SK-N-SH (cell line): ENCODE measurements at regions not wholly inside any gene's neighbourhood (a gene's known extent, or its start where the extent isn't known, plus 50 kb on each side); places are given as distances from the start of the nearest gene placed in this dataset.
A peak's percentile ranks its signal among the peaks of the same experiment; 100 is the strongest.

Experiments used
- CTCF ChIA-PET: fragments of 300-600, 350-600 bp; formaldehyde crosslinking; extraction: SDS; loops from one replicate; lab custom pipeline; 2021; lab: Yijun Ruan, JAX
- POLR2A ChIA-PET: fragments of 350-600 bp; sonication (Branson Sonifier 250); formaldehyde crosslinking; extraction: SDS; loops from one replicate; lab custom pipeline; 2020; ENCODE audit warnings: antibody characterized with exemption, inconsistent platforms; lab: Yijun Ruan, JAX
- DNase-seq: peaks from one replicate; pipeline ENCODE4 v3.0.0; 2012
- H2AFZ ChIP-seq: fragments of 200-600 bp; sonication (generic); 2 replicates; pipeline ENCODE4 v1.8.1; 2016; ENCODE audit warnings: antibody characterized with exemption, mild to moderate bottlenecking, low read depth
- H3F3A ChIP-seq: fragments of 200-600 bp; sonication (generic); replicated peaks from 2 replicates; pipeline ENCODE3; 2016; ENCODE audit warnings: antibody characterized with exemption, mild to moderate bottlenecking; ENCODE audit not compliant: insufficient read depth
- H3K27ac ChIP-seq, 2 experiments: fragments of 200-500 bp in 1 of 2; fragments of 200-600 bp in 1 of 2; sonication (Bioruptor generic) in 1 of 2; sonication (generic), shearing (Covaris generic) in 1 of 2; 2 replicates each; pipeline versions ENCODE4 v1.5.1 to v1.6.1; 2014 to 2016; ENCODE audit warnings: low read depth in 2 of 2, inconsistent platforms in 1 of 2, low read length in 1 of 2, mild to moderate bottlenecking in 1 of 2, mixed read lengths in 1 of 2
- H3K27me3 ChIP-seq: fragments of 200-600 bp; sonication (generic), shearing (Covaris generic); 2 replicates; pipeline ENCODE4 v1.6.1; 2016; ENCODE audit warnings: mixed run types; ENCODE audit not compliant: insufficient read depth
- H3K36me3 ChIP-seq, 2 experiments: fragments of 200-500 bp in 1 of 2; fragments of 200-600 bp in 1 of 2; sonication (Bioruptor generic) in 1 of 2; sonication (generic) in 1 of 2; replicated peaks in 1 of 2; 2 replicates each; pipeline versions ENCODE3 to v1.5.1; 2014 to 2016; ENCODE audit warnings: low read length in 1 of 2, mild to moderate bottlenecking in 1 of 2; ENCODE audit not compliant: insufficient read depth in 2 of 2, control insufficient read depth in 1 of 2
- H3K4me1 ChIP-seq, 2 experiments: fragments of 200-500 bp in 1 of 2; fragments of 200-600 bp in 1 of 2; sonication (Bioruptor generic) in 1 of 2; sonication (generic), shearing (Covaris generic) in 1 of 2; 2 replicates each; pipeline versions ENCODE4 v1.5.1 to v1.6.1; 2014 to 2016; ENCODE audit warnings: low read depth in 1 of 2, low read length in 1 of 2, mixed run types in 1 of 2; ENCODE audit not compliant: insufficient read depth in 2 of 2, control insufficient read depth in 1 of 2
- H3K4me2 ChIP-seq: fragments of 200-600 bp; sonication (generic), shearing (Covaris generic); 2 replicates; pipeline ENCODE4 v1.6.1; 2017; ENCODE audit warnings: mixed run types
- H3K4me3 ChIP-seq, 2 experiments: fragments of 200-500 bp in 1 of 2; fragments of 200-600 bp in 1 of 2; sonication (Bioruptor generic) in 1 of 2; sonication (generic), shearing (Covaris generic) in 1 of 2; 2 replicates each; pipeline versions ENCODE4 v1.5.1 to v1.8.1; 2014 to 2016; ENCODE audit warnings: low read depth in 2 of 2, inconsistent platforms in 1 of 2, low read length in 1 of 2, mild to moderate bottlenecking in 1 of 2, mixed read lengths in 1 of 2, moderate library complexity in 1 of 2
- H3K79me2 ChIP-seq: fragments of 200-600 bp; sonication (generic); 2 replicates; pipeline ENCODE4 v1.8.1; 2017; ENCODE audit warnings: mild to moderate bottlenecking; ENCODE audit not compliant: insufficient read depth
- H3K9ac ChIP-seq: fragments of 200-600 bp; sonication (generic); 2 replicates; pipeline ENCODE4 v1.6.1; 2017; ENCODE audit warnings: mixed run types
- H3K9me2 ChIP-seq: fragments of 200-600 bp; sonication (generic); 2 replicates; pipeline ENCODE4 v1.6.1; 2017; ENCODE audit warnings: mixed run types
- H3K9me3 ChIP-seq: fragments of 200-600 bp; sonication (generic); 2 replicates; pipeline ENCODE4 v1.6.1; 2017; ENCODE audit warnings: mixed run types, mild to moderate bottlenecking, moderate library complexity
- H4K20me1 ChIP-seq: fragments of 200-600 bp; sonication (generic); 2 replicates; pipeline ENCODE4 v1.6.1; 2017; ENCODE audit warnings: mild to moderate bottlenecking, mixed run types; ENCODE audit not compliant: insufficient read depth
- CHD2 ChIP-seq: fragments of 150-350 bp; IDR thresholded peaks from 2 replicates; pipeline ENCODE4 v1.6.1; 2018; ENCODE audit warnings: low read length; ENCODE audit not compliant: partially characterized antibody
- ELF1 ChIP-seq: IDR thresholded peaks from 2 replicates; pipeline ENCODE4 v1.4.0; 2012
- EP300 ChIP-seq, 2 experiments: IDR thresholded peaks; 2 replicates each; pipeline versions ENCODE4 v1.4.0 to v1.6.1; 2012; ENCODE audit warnings: borderline replicate concordance in 1 of 2, low read depth in 1 of 2, low read length in 1 of 2
- FOXM1 ChIP-seq: IDR thresholded peaks from 2 replicates; pipeline ENCODE4 v1.4.0; 2012; ENCODE audit warnings: low read depth, mild to moderate bottlenecking
- GATA2 ChIP-seq: sonication (generic); formaldehyde crosslinking; IDR thresholded peaks from 2 replicates; pipeline ENCODE4 v1.5.0; 2020; ENCODE audit warnings: mild to moderate bottlenecking, missing genetic modification reagents
- NRF1 ChIP-seq: IDR thresholded peaks from 2 replicates; pipeline ENCODE4 v1.6.1; 2012; ENCODE audit warnings: low read depth, mild to moderate bottlenecking, low read length
- RAD21 ChIP-seq: IDR thresholded peaks from 2 replicates; pipeline ENCODE4 v1.6.1; 2012; ENCODE audit warnings: mild to moderate bottlenecking, low read length
- RCOR1 ChIP-seq: fragments of 150-350 bp; IDR thresholded peaks from 2 replicates; pipeline ENCODE4 v1.6.1; 2017; ENCODE audit warnings: antibody characterized with exemption, low read length
- RFX5 ChIP-seq: IDR thresholded peaks from 2 replicates; pipeline ENCODE4 v1.6.1; 2012; ENCODE audit warnings: mild to moderate bottlenecking, improper control_type of control experiment, low read length
- SMC3 ChIP-seq: IDR thresholded peaks from 2 replicates; pipeline ENCODE4 v1.6.1; 2012; ENCODE audit warnings: low read depth, low read length, improper control_type of control experiment
- TAF1 ChIP-seq: IDR thresholded peaks from 2 replicates; pipeline ENCODE4 v1.6.1; 2012; ENCODE audit warnings: low read depth, mild to moderate bottlenecking, low read length, moderate library complexity, borderline replicate concordance
- ZBTB33 ChIP-seq: IDR thresholded peaks from 2 replicates; pipeline ENCODE4 v1.4.0; 2012; ENCODE audit warnings: low read depth, borderline replicate concordance
- WGBS: methylation state at CpG from one replicate; pipeline ENCODE4 v1.1.6; 2017; ENCODE audit warnings: low lambda C conversion rate; 5-methylcytosine and 5-hydroxymethylcytosine counted together
- TF ChIP-seq, protein P1 (sequence below): fragments of 150-350 bp; IDR thresholded peaks from 2 replicates; pipeline ENCODE4 v1.6.1; 2016; ENCODE audit warnings: mild to moderate bottlenecking, low read depth, low read length
- TF ChIP-seq, protein P2 (sequence below): fragments of 200-600 bp; sonication (generic); IDR thresholded peaks from 2 replicates; pipeline ENCODE4 v1.6.1; 2017; ENCODE audit warnings: antibody characterized with exemption, mild to moderate bottlenecking, moderate library complexity

DNA sequence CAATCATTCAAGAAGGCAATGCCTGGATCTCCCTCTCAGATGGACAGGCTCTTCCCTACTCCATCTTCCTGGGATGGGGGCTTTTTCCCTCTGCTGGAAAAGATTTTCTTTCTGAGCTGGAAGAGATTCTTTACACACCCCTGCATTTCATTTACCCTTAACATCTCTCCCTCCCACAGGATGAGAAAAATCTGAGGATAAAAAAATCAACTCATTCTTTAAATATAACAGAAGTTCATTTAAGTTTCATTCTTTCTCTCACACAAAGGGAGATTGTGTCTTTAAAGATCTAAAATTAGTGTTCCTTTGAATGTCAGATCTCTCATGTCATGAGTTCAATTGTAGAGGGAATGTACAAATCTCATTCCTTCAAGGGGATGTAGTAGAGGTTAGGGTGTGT, 109.0 kb downstream of the ZNF518B start:
- no peaks in the 10 kb centered on the region for H3K79me2 ChIP-seq
- H3K4me3 ChIP-seq: no peak overlapping the region
- H3K27me3 ChIP-seq: no peaks in the 10 kb centered on the region
- CTCF ChIA-PET: no interaction called here
- H3K36me3 ChIP-seq: no peaks in the 10 kb centered on the region
- peak overlapping the region in 1 of 2 experiments; percentile 42; a peak in 1 of 4 replicates for H3K27ac ChIP-seq
- H4K20me1 ChIP-seq: no peaks in the 10 kb centered on the region
- TF ChIP-seq SMC3: no peak
- no peak for TF ChIP-seq NRF1
- no peak for TF ChIP-seq RAD21
- no peak for TF ChIP-seq RCOR1
- TF ChIP-seq FOXM1: no peak
- DNase-seq: no peak
- no peaks in the 10 kb centered on the region for H3K9me3 ChIP-seq
- no peaks in the 10 kb centered on the region for H3F3A ChIP-seq
- H3K9ac ChIP-seq: no peak overlapping the region
- no peaks in the 10 kb centered on the region for H3K4me1 ChIP-seq
- POLR2A ChIA-PET: no interaction called here
- no peaks in the 10 kb centered on the region for H3K9me2 ChIP-seq
- H2AFZ ChIP-seq: no peak overlapping the region
- H3K4me2 ChIP-seq: no peak overlapping the region

- DNase-seq: no peak
- no peaks in the 10 kb centered on the region for H3K27me3 ChIP-seq
- no peaks in the 10 kb centered on the region for H3K9me2 ChIP-seq
- WGBS: 0% methylated on average over 1 of the region's 1 CpG
- peak overlapping the region in 1 of 2 experiments; percentile 42; a peak in 1 of 4 replicates for H3K27ac ChIP-seq
- H2AFZ ChIP-seq: no peak overlapping the region
- H3K4me2 ChIP-seq: no peak overlapping the region
- TF ChIP-seq GATA2 (CRISPR knock-in tag): no peak
- no peaks in the 10 kb centered on the region for H4K20me1 ChIP-seq
- no peak overlapping the region for H3K9ac ChIP-seq
- ChIA-PET POLR2A (no interaction called here), CTCF (no interaction called here)
- H3K36me3 ChIP-seq: no peaks in the 10 kb centered on the region
- H3F3A ChIP-seq: no peaks in the 10 kb centered on the region
- H3K79me2 ChIP-seq: no peaks in the 10 kb centered on the region
- no peaks in the 10 kb centered on the region for H3K9me3 ChIP-seq
- H3K4me3 ChIP-seq: no peak overlapping the region
- H3K4me1 ChIP-seq: no peaks in the 10 kb centered on the region
Measured at GRCh38 chr4:10347815-10348214, 109.4 kb downstream of the ZNF518B start.

DNA sequence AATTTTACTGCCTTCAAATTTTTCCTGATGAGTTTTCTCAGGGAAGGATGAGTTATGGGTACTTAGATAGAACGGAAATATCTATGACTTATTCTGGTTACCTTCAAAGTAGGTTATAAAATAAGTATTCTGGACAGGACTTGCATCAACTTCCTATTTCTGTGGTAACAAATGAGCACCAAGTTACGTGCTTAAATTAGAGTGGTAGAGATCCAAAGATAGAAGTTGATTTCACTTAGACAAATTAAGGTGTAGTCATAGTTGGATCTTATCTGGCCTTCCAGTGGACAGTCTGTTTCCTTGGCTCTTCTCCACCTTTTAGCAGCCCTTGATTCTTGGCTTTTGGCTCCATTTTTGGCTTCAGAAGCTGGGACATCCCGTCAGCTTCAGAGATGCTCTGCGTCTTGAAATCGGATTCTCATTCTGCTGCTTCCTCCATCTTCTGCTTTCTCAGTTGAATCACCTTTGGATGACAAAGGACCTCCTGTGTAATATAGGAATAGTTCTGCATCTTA, 109.9 kb downstream of the ZNF518B start:
- DNase-seq: no peak
- Histone ChIP-seq H3K4me1 (no peaks in the 10 kb centered on the region), H3K79me2 (no peaks in the 10 kb centered on the region), H3K27ac (peak overlapping the region in 1 of 2 experiments; percentile 42; a peak in 1 of 4 replicates), H2AFZ (no peak overlapping the region), H3K36me3 (no peaks in the 10 kb centered on the region), H4K20me1 (no peaks in the 10 kb centered on the region), H3K4me2 (no peak overlapping the region), H3F3A (no peaks in the 10 kb centered on the region), H3K27me3 (no peaks in the 10 kb centered on the region), H3K4me3 (no peak overlapping the region), H3K9me2 (no peaks in the 10 kb centered on the region), H3K9me3 (no peaks in the 10 kb centered on the region), H3K9ac (no peak overlapping the region)
- 3% methylated on average over 5 of the region's 5 CpGs for WGBS
- ChIA-PET POLR2A (no interaction called here), CTCF (no interaction called here)
- no peak for TF ChIP-seq SMC3
- no peak for TF ChIP-seq EP300 (IDR thresholded peaks at IDR 0.05; ENCODE audit: borderline replicate concordance in 1 of 2, low read depth in 1 of 2, low read length in 1 of 2)
- TF ChIP-seq, protein P1, sequence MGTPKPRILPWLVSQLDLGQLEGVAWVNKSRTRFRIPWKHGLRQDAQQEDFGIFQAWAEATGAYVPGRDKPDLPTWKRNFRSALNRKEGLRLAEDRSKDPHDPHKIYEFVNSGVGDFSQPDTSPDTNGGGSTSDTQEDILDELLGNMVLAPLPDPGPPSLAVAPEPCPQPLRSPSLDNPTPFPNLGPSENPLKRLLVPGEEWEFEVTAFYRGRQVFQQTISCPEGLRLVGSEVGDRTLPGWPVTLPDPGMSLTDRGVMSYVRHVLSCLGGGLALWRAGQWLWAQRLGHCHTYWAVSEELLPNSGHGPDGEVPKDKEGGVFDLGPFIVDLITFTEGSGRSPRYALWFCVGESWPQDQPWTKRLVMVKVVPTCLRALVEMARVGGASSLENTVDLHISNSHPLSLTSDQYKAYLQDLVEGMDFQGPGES: no peak
- TF ChIP-seq ZBTB33: no peak
- no peak for TF ChIP-seq ELF1
- no peak for TF ChIP-seq RFX5
- TF ChIP-seq, protein P2, sequence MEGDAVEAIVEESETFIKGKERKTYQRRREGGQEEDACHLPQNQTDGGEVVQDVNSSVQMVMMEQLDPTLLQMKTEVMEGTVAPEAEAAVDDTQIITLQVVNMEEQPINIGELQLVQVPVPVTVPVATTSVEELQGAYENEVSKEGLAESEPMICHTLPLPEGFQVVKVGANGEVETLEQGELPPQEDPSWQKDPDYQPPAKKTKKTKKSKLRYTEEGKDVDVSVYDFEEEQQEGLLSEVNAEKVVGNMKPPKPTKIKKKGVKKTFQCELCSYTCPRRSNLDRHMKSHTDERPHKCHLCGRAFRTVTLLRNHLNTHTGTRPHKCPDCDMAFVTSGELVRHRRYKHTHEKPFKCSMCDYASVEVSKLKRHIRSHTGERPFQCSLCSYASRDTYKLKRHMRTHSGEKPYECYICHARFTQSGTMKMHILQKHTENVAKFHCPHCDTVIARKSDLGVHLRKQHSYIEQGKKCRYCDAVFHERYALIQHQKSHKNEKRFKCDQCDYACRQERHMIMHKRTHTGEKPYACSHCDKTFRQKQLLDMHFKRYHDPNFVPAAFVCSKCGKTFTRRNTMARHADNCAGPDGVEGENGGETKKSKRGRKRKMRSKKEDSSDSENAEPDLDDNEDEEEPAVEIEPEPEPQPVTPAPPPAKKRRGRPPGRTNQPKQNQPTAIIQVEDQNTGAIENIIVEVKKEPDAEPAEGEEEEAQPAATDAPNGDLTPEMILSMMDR: no peak
- no peak for TF ChIP-seq TAF1
- TF ChIP-seq CHD2: no peak
